ENCODE measurements at regions not wholly inside any gene's neighbourhood (a gene's known extent, or its start where the extent isn't known, plus 50 kb on each side); places are given as distances from the start of the nearest gene placed in this dataset.

DNA sequence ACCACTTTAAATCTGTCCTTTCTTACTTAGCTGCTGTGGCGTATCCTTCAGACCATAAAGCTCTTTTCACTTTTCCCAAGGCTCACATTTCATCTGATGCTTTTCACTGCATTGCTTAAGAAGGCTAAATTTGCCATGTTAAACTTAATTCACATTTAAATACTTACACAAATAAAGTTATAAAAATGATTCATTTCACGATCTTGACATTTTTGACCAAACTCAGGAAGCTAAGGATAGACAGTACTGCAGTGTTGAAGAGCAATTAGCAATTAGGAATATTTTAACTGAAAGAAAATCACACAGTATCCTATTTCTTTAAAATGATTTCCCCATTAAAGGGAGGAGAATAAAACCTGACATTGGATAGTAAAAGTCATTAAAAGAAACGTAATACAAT lies 1038.6 kb downstream of the STPG2 start:
- H3K18ac ChIP-seq (ENCODE audit: low read depth, low read length) = no peak overlapping the region
- in situ Hi-C loops (cut with MboI; ENCODE audit: low sequenced_read_pairs) (no loop called here), dilution Hi-C loops (cut with HindIII; ENCODE audit: low sequenced_read_pairs, unreplicated experiment) (no loop called here), intact Hi-C loops (cut with micrococcal nuclease) (no loop called here)
- no peak overlapping the region for H2BK120ac ChIP-seq (ENCODE audit: low read depth, low read length)
- H3K4me1 ChIP-seq (ENCODE audit: control insufficient read depth, insufficient read depth, low read length) = no peaks in the 10 kb centered on the region
- H3K4me3 ChIP-seq (ENCODE audit: insufficient read depth, low read depth, low read length) = no peak overlapping the region
- no peak overlapping the region for H3K4me2 ChIP-seq (ENCODE audit: low read depth, low read length)
- no peak overlapping the region for H2AFZ ChIP-seq (replicated peaks; ENCODE audit: low read length, poor library complexity)
- no peak overlapping the region for H4K5ac ChIP-seq (ENCODE audit: low read depth, low read length)
- CTCF ChIA-PET = no interaction called here
- BruUV-seq (replicated peaks) = no TSS peak
- no peak overlapping the region for H2BK5ac ChIP-seq (ENCODE audit: low read depth, low read length, poor library complexity, severe bottlenecking)
- H3K9ac ChIP-seq (ENCODE audit: low read depth, low read length) = no peak overlapping the region
- H4K20me1 ChIP-seq (ENCODE audit: insufficient read depth, low read length) = no peaks in the 10 kb centered on the region
- H3K27ac ChIP-seq (ENCODE audit: insufficient read depth, low read length) = no peak overlapping the region
- no peak overlapping the region for H4K8ac ChIP-seq (ENCODE audit: low read depth in 2 of 2, low read length in 2 of 2)
- H2AK5ac ChIP-seq (ENCODE audit: low read depth, low read length) = no peak overlapping the region
- H3K27me3 ChIP-seq (ENCODE audit: control insufficient read depth, insufficient read depth, low read length) = no peaks in the 10 kb centered on the region
- no CpG with 5 or more reads among the region's 3 CpGs for WGBS, 2 experiments (ENCODE audit: extremely low coverage in 2 of 2, insufficient read length in 1 of 2)
- H3K36me3 ChIP-seq (ENCODE audit: control insufficient read depth, insufficient read depth, low read length) = no peaks in the 10 kb centered on the region
- H2BK20ac ChIP-seq (ENCODE audit: low read depth, low read length) = no peak overlapping the region
- POLR2A ChIA-PET (ENCODE audit: unreplicated experiment) = no interaction called here
- ATAC-seq (ENCODE audit: low read depth) (no peak), DNase-seq (no peak)
- no peak overlapping the region for H3K4ac ChIP-seq (ENCODE audit: low read depth, low read length)
- H3K79me1 ChIP-seq (ENCODE audit: low read depth in 1 of 2, low read length in 2 of 2) = no peaks in the 10 kb centered on the region
- no peak overlapping the region for H2BK15ac ChIP-seq (ENCODE audit: low read depth, low read length)
- H3K23ac ChIP-seq (ENCODE audit: low read depth, low read length) = no peak overlapping the region
- no peak for TF ChIP-seq SMC3 (IDR thresholded peaks at IDR 0.05; ENCODE audit: low read depth, low read length)
- TF ChIP-seq POLR2A (IDR thresholded peaks at IDR 0.05; ENCODE audit: low read depth, low read length) = no peak
- TF ChIP-seq NFE2L2 (IDR thresholded peaks at IDR 0.05; ENCODE audit: low read depth, low read length) = no peak
- TF ChIP-seq RFX5 (IDR thresholded peaks at IDR 0.05; ENCODE audit: low read depth, low read length) = no peak
- no peak overlapping the region for H4K91ac ChIP-seq (ENCODE audit: insufficient read depth, low read depth, low read length)
- no peak overlapping the region for H2AK9ac ChIP-seq (replicated peaks; ENCODE audit: low read depth, low read length, poor library complexity)
- peaks cover 4% of the 10 kb centered on the region; the same call in 1 of the 2 replicates for H3K9me3 ChIP-seq (ENCODE audit: control insufficient read depth, insufficient read depth, low read length)
- no peak overlapping the region for H3K14ac ChIP-seq (replicated peaks; ENCODE audit: low read depth, low read length)
- no peaks in the 10 kb centered on the region for H3K9me1 ChIP-seq (ENCODE audit: insufficient read depth, low read length)
- H3K56ac ChIP-seq (ENCODE audit: extremely low read depth, insufficient read depth, low read length) = no peak overlapping the region
